Right renal cortex interstitium (tissue), 3 donors: ENCODE measurements at regions not wholly inside any gene's neighbourhood (a gene's known extent, or its start where the extent isn't known, plus 50 kb on each side); places are given as distances from the start of the nearest gene placed in this dataset.
A peak's percentile ranks its signal among the peaks of the same experiment; 100 is the strongest.
"Not testable (repeated sequence)": the region's sequence is repeated elsewhere in the genome, so short reads cannot be mapped to it uniquely, and the experiment has no call there.

Experiments
- DNase-seq, 3 donors: peaks; one replicate each; pipeline ENCODE4 v3.0.0-alpha.2; 2013; ENCODE audit warnings: low read depth in 3 of 3, low spot score in 2 of 3

- no peak for DNase-seq
These were observed 1492.7 kb downstream of the MAT2B start for GRCh38 chr5:164998142-164998541.

DNA sequence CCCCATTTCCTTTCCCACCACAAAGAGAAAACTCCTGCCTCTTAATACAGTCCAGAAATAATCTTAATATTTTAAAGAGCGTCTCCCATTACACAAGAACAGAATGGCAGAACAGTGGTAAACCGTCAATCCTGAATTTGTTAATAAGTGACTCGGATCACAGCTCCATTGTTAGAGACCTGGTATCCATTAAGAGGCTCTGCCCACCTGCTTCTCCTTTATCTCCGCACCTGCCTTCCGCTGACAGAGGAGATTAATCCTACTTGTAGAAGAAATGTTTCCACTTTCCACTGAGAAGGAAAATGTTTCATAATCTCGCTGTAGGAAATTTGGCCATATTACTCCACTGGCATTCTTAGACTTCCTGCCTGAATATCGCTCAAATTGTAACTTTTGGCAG, 1493.2 kb downstream of the MAT2B start:
- no peak for DNase-seq

GRCh38 chr5:165000479-165001190, 1495.2 kb downstream of the MAT2B start:
- no peak for DNase-seq

GRCh38 chr5:165003283-165003682, 1497.9 kb downstream of the MAT2B start:
- DNase-seq: no peak

DNA sequence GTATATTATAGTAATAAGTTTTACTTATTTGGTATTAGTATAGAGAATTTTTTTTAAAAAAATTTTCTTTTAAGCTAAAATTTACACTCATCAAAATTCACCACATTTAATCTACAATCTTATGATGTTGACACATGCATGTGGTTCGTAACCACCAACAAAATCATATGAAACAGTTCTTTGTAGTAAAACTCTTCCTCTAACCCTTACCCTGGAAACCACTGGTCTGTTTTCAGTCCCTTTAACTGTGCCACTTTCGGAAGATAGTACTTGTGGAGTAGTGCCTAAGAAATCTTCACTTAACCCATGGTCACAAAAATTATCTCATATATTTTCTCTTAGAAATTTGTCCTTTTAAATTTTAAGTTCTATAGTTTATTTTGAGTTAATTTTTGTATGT, 1498.8 kb downstream of the MAT2B start:
- no peak for DNase-seq

GRCh38 chr5:165014439-165014838, 1509.0 kb downstream of the MAT2B start:
- no peak for DNase-seq

DNA sequence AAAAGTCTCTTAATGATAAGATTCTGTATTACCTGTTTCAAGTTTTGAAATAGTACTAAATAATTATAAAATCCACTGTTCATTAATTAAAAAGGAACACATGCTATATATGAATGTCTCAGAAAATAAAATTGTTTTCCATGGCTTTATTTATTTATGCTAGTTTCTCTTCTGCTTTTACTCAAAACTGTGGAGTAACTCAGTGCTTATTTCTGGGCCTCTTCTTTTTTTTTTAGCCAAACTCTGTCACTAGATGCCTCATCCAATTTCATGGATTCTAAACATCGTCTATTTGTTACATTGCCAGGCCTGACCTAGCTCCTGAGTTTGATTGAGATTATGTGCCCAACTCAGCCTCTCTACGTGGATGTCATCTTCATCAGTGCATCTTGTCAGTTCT, 1509.7 kb downstream of the MAT2B start:
- DNase-seq: no peak

DNA sequence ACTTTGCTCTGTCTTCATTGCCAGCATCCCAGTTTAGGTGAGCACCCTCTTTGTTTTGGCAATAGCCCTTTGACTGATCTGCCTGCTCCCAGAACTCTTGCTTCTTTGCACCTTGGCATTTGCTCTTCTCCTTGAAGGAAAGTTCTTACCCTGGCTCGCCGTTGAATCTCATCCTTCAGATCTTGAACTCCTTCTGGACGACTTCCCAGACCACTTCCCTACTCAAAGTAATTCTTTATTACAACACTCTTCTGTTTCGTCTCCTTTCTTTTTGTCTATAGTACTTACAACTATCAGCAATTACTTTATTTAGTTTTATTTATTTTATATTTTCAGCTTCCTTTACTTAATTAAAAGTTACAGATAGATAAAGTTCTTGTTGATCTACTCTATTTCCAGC, 1510.1 kb downstream of the MAT2B start:
- DNase-seq: no peak

DNA sequence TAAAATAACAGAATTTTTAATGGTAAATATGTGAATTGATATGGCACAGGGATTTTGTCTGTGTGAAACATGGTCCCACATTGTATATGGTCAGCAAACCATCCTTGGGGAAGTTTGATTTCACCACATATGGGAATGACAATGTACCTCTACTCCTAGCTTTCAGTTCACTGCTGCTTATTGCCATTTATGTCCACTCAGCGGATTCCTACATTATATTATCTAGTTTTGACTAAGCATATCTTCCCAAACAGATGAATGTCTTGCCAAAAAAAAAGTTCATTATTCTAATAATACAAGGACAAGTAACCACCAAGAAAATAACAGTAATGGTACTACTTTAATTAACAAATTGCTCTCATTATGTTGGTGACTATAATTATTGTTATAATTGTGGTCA, 1521.6 kb downstream of the MAT2B start:
- no peak for DNase-seq

DNA sequence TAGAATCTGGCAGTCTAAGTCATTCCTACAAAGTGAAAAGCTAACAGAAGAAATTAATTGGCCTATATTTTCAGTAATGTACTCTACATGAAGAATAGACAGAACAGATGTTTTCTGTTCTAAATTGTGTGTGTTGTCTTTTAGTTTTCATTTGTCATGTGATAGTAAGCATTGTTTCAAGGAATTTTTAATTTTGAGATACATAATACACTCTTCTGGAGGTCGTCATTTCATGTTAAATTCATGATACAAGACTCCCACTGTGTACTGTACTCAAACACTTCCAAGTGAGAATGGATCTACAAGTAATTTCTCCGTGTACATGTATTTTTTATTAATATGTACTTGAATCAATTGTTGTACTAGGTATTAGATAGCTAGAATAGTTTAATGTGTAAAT, 1522.9 kb downstream of the MAT2B start:
- DNase-seq: no peak

- no peak for DNase-seq
These were observed 1523.9 kb downstream of the MAT2B start for GRCh38 chr5:165029099-165029870.

DNA sequence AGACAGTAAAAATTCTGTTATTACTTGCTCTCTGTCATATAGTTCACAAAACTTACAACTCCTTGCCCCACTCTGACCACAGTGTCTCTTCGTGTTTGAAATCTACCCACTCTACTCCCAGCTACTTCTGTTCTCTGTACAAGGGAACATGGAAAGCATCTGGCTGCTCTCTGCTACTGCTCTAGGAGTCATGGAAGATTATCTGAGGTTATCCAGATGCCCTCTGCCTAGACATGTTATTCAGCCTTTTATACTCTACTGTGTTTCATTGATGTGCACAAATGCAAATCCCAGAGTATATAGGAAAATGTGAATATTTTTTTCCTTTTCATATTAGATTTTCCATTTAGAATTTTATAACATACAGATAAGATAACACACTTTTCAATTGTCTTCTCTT, 1525.6 kb downstream of the MAT2B start:
- no peak for DNase-seq

- DNase-seq: peak in 2 of 3 donors; percentile 4 to 10
These were observed 1526.0 kb downstream of the MAT2B start for GRCh38 chr5:165031371-165031770.

DNA sequence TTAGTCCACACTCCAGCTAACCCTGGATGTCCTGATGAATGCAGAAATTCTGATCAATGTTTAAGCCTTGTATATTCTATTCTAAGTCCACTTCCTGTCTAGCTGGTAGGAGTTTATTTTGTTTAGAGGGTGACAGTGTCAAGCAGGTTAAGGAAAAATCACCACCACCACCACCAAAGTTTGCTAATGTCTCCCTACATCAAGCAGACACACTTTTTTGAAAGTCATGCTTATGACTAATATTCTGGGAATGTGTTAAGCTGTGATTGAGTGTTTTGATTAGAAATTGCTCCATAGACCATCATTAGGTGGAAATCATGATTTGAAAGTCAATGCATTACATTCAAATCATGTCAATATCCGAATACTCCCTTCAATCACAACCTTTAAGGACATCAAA, 1530.1 kb downstream of the MAT2B start:
- DNase-seq: no peak

DNA sequence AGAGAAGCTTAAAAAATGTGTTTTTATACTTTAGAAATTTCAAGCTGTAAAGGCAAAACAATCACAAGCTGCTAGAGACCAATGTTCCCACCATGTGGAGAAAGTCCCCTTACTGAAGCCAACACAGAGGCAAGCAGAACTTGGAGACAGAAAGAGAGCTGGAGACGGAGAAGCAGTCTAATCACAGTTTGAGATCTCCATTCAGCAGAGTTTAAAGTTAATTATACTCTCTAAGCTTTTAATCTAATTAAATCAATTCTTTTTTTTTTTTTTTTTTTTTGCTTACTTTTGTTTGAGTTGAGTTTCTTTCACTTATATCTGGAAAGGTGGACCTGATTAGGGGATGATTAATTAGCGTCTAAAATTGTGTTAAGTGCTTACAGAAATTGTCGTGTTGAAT, 1534.3 kb downstream of the MAT2B start:
- no peak for DNase-seq

- not testable (repeated sequence) for DNase-seq
These were observed 1540.5 kb downstream of the MAT2B start for GRCh38 chr5:165045941-165046340.

- DNase-seq: no peak
These were observed 1550.1 kb downstream of the MAT2B start for GRCh38 chr5:165055476-165055875.

DNA sequence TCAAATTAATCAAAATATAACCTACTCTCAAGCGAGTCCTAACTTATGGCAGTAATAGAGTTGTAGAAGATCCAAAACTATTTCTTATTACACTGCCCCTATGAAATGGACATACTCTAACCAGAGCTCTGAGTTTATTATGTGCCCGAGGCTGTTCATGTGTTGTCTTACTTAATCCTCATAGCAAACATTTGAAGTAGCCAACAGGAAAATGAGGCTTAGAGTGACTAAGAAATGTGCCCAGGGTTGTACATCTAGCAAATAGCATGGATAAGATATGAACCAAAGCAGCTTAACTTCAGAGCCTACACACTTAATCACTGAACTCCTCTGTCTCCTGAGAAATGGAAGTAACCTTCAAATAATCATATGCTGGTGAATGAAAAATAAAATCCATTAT, 1551.7 kb downstream of the MAT2B start:
- no peak for DNase-seq

- no peak for DNase-seq
These were observed 1561.4 kb downstream of the MAT2B start for GRCh38 chr5:165066751-165067385.

GRCh38 chr5:165076686-165077085, 1571.3 kb downstream of the MAT2B start:
- no peak for DNase-seq

GRCh38 chr5:165079389-165079788, 1574.0 kb downstream of the MAT2B start:
- no peak for DNase-seq

DNA sequence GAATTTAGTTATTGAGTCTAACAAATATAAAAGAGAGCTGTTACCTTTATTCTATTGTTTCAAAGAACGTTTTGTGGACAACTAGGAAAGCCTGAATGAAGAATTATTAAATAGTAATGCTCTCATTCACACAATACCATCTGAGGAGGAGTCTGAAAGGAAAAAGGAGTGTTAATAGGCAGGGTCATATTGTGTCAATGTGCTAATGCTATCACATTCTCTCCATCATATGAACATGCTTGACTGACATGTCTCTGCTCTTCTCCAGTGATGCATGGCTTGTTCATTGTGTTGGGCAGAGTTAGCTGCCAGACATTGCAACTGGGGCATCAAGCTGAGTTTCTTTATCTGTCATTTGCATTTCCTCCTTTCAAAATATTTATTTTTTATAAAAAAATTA, 1578.0 kb downstream of the MAT2B start:
- DNase-seq: no peak
